Upper lobe of left lung (tissue), 6 donors: ENCODE measurements at regions not wholly inside any gene's neighbourhood (a gene's known extent, or its start where the extent isn't known, plus 50 kb on each side); places are given as distances from the start of the nearest gene placed in this dataset.

Source experiments
- ATAC-seq, 2 donors: fragments of 200-7000 bp; cut with Tn5 transposase; one replicate each; pipeline ENCODE4 v1.9.1; 2022; ENCODE audit warnings: mild to moderate bottlenecking in 2 of 2, moderate library complexity in 2 of 2; ENCODE audit not compliant: low FRiP score in 2 of 2
- DNase-seq, 2 donors: peaks; one replicate each; pipeline ENCODE4 v3.0.0-alpha.2; 2019 to 2020
- H3K27ac ChIP-seq, 4 donors: fragments of 200-600 bp; sonication (generic); one replicate each; pipeline ENCODE4 v1.5.1; 2016 to 2019
- H3K27me3 ChIP-seq, 4 donors: fragments of 200-600 bp; sonication (generic); one replicate each; pipeline ENCODE4 v1.5.1; 2017 to 2019
- H3K36me3 ChIP-seq, 4 donors: fragments of 200-600 bp; sonication (generic); one replicate each; pipeline ENCODE4 v1.5.1; 2016 to 2019
- H3K4me1 ChIP-seq, 4 donors: fragments of 200-600 bp; sonication (generic); one replicate each; pipeline ENCODE4 v1.5.1; 2018 to 2019
- H3K4me3 ChIP-seq, 4 donors: fragments of 200-600 bp; sonication (generic); one replicate each; pipeline ENCODE4 v1.5.1; 2017 to 2019; ENCODE audit warnings: mild to moderate bottlenecking in 2 of 4, moderate library complexity in 1 of 4
- H3K9me3 ChIP-seq, 4 donors: fragments of 200-600 bp; sonication (generic); one replicate each; pipeline ENCODE4 v1.5.1; 2018 to 2019
- CTCF ChIP-seq, 6 experiments: fragments of 450-650 bp in 4 of 6; fragments of 200-600 bp in 2 of 6; sonication (generic) in 2 of 6; IDR thresholded peaks; one replicate each; pipeline ENCODE4 v1.5.1; 2016 to 2019; ENCODE audit warnings: antibody characterized with exemption in 6 of 6
- EP300 ChIP-seq, 4 donors: sonication (generic); formaldehyde crosslinking; IDR thresholded peaks; one replicate each; pipeline ENCODE4 v1.5.1; 2017; ENCODE audit warnings: antibody characterized with exemption in 4 of 4, control low read depth in 2 of 4
- POLR2A ChIP-seq, 4 donors: fragments of 450-650 bp; IDR thresholded peaks; one replicate each; pipeline ENCODE4 v1.5.1; 2016 to 2017; ENCODE audit warnings: antibody characterized with exemption in 4 of 4, mild to moderate bottlenecking in 2 of 4
- POLR2AphosphoS5 ChIP-seq, 2 donors: sonication (generic); formaldehyde crosslinking; IDR thresholded peaks; one replicate each; pipeline ENCODE4 v1.5.1; 2017; ENCODE audit warnings: antibody characterized with exemption in 2 of 2
- WGBS, 2 donors: methylation state at CpG; one replicate each; pipeline ENCODE4 v1.1.5; 2017 to 2018; 5-methylcytosine and 5-hydroxymethylcytosine counted together
- donor health status: DM: no; HTN: no; CAD: no; lungs with moderate emphysema.
- donor health status: DM: no; HTN: yes; CAD: no; lungs with severe emphysema.

GRCh38 chr4:67292045-67292444 lies 253.3 kb downstream of the CENPC start:
- ATAC-seq (no peak), DNase-seq (no peak)
- Histone ChIP-seq H3K27me3 (no peaks in the 10 kb centered on the region), H3K36me3 (no peaks in the 10 kb centered on the region), H3K27ac (no peak overlapping the region), H3K4me3 (no peak overlapping the region), H3K4me1 (no peaks in the 10 kb centered on the region), H3K9me3 (no peaks in the 10 kb centered on the region)
- TF ChIP-seq EP300 (IDR thresholded peaks at IDR 0.05) = no peak
- no peak for TF ChIP-seq POLR2AphosphoS5 (IDR thresholded peaks at IDR 0.05)
- no peak for TF ChIP-seq CTCF (IDR thresholded peaks at IDR 0.05)
- no peak for TF ChIP-seq POLR2A (IDR thresholded peaks at IDR 0.05)

GRCh38 chr4:67291644-67292043 lies 253.7 kb downstream of the CENPC start:
- Histone ChIP-seq H3K27ac (no peak overlapping the region), H3K4me1 (no peaks in the 10 kb centered on the region), H3K27me3 (no peaks in the 10 kb centered on the region), H3K4me3 (no peak overlapping the region), H3K9me3 (no peaks in the 10 kb centered on the region), H3K36me3 (no peaks in the 10 kb centered on the region)
- no peak for TF ChIP-seq CTCF (IDR thresholded peaks at IDR 0.05)
- no peak for TF ChIP-seq POLR2AphosphoS5 (IDR thresholded peaks at IDR 0.05)
- no peak for TF ChIP-seq POLR2A (IDR thresholded peaks at IDR 0.05)
- no peak for TF ChIP-seq EP300 (IDR thresholded peaks at IDR 0.05)
- no peak for ATAC-seq
- WGBS, 2 donors = 47 to 59% methylated on average over 4 of the region's 4 CpGs
- DNase-seq = no peak

- H3K27ac ChIP-seq = no peak overlapping the region
- 61 to 74% methylated on average over 4 of the region's 4 CpGs for WGBS, 2 donors
- H3K4me1 ChIP-seq = no peaks in the 10 kb centered on the region
- H3K9me3 ChIP-seq = no peaks in the 10 kb centered on the region
- H3K36me3 ChIP-seq = no peaks in the 10 kb centered on the region
- no peak overlapping the region for H3K4me3 ChIP-seq
- DNase-seq (no peak), ATAC-seq (no peak)
- H3K27me3 ChIP-seq = no peaks in the 10 kb centered on the region
- TF ChIP-seq POLR2A (IDR thresholded peaks at IDR 0.05) (no peak), CTCF (IDR thresholded peaks at IDR 0.05) (no peak), EP300 (IDR thresholded peaks at IDR 0.05) (no peak), POLR2AphosphoS5 (IDR thresholded peaks at IDR 0.05) (no peak)
Measured at GRCh38 chr4:67288964-67289363, 256.3 kb downstream of the CENPC start.

- no peak for TF ChIP-seq POLR2AphosphoS5 (IDR thresholded peaks at IDR 0.05)
- TF ChIP-seq EP300 (IDR thresholded peaks at IDR 0.05) = no peak
- no peak for TF ChIP-seq POLR2A (IDR thresholded peaks at IDR 0.05)
- TF ChIP-seq CTCF (IDR thresholded peaks at IDR 0.05) = no peak
- DNase-seq (peak in 1 of 2 donors; percentile 63), ATAC-seq (peak in 1 of 2 donors; percentile 11)
- Histone ChIP-seq H3K4me1 (no peaks in the 10 kb centered on the region), H3K36me3 (no peaks in the 10 kb centered on the region), H3K27me3 (no peaks in the 10 kb centered on the region), H3K27ac (no peak overlapping the region), H3K9me3 (no peaks in the 10 kb centered on the region), H3K4me3 (no peak overlapping the region)
- 100% methylated on average over 6 of the region's 17 CpGs; no CpG with 5 or more reads in 1 of the 2 donors for WGBS, 2 donors
Measured at GRCh38 chr4:67286724-67287123, 258.6 kb downstream of the CENPC start.

GRCh38 chr4:67282749-67283148 lies 262.6 kb downstream of the CENPC start:
- H3K9me3 ChIP-seq = no peaks in the 10 kb centered on the region
- no peaks in the 10 kb centered on the region for H3K4me1 ChIP-seq
- DNase-seq = peak in 1 of 2 donors; percentile 48
- TF ChIP-seq POLR2A (IDR thresholded peaks at IDR 0.05) (no peak), CTCF (IDR thresholded peaks at IDR 0.05) (no peak), POLR2AphosphoS5 (IDR thresholded peaks at IDR 0.05) (no peak), EP300 (IDR thresholded peaks at IDR 0.05) (no peak)
- H3K27ac ChIP-seq = no peak overlapping the region
- peak in 1 of 2 donors; percentile 24 for ATAC-seq
- no peaks in the 10 kb centered on the region for H3K27me3 ChIP-seq
- no peaks in the 10 kb centered on the region for H3K36me3 ChIP-seq
- H3K4me3 ChIP-seq = no peak overlapping the region
- 99% methylated on average over 12 of the region's 13 CpGs; no CpG with 5 or more reads in 1 of the 2 donors for WGBS, 2 donors
